ENCODE measurements at regions not wholly inside any gene's neighbourhood (a gene's known extent, or its start where the extent isn't known, plus 50 kb on each side); places are given as distances from the start of the nearest gene placed in this dataset.

- TF ChIP-seq POLR2A (IDR thresholded peaks at IDR 0.05) (no peak), POLR2AphosphoS5 (IDR thresholded peaks at IDR 0.05) (no peak), CTCF (IDR thresholded peaks at IDR 0.05) (no peak)
- H3K9me3 ChIP-seq = no peaks in the 10 kb centered on the region
- no peaks in the 10 kb centered on the region for H3K4me1 ChIP-seq
- no peak overlapping the region for H3K27ac ChIP-seq
- no peaks in the 10 kb centered on the region for H3K36me3 ChIP-seq
- intact Hi-C loops (cut with DNase I; ENCODE audit: low total_unique reads) = no loop called here
- no peak overlapping the region for H3K4me3 ChIP-seq
- DNase-seq (ENCODE audit: low spot score in 2 of 2) = no peak
- H3K27me3 ChIP-seq = no peaks in the 10 kb centered on the region
Measured at GRCh38 chr5:2857837-2858236, 106.4 kb upstream of the IRX2 start.

- Histone ChIP-seq H3K4me3 (no peak overlapping the region), H3K27ac (no peak overlapping the region), H3K27me3 (no peaks in the 10 kb centered on the region), H3K36me3 (no peaks in the 10 kb centered on the region), H3K4me1 (no peaks in the 10 kb centered on the region), H3K9me3 (no peaks in the 10 kb centered on the region)
- intact Hi-C loops (cut with DNase I; ENCODE audit: low total_unique reads) = no loop called here
- no peak for DNase-seq (ENCODE audit: low spot score in 2 of 2)
- no peak for TF ChIP-seq POLR2A (IDR thresholded peaks at IDR 0.05)
- no peak for TF ChIP-seq POLR2AphosphoS5 (IDR thresholded peaks at IDR 0.05)
Measured at GRCh38 chr5:2856206-2856605, 104.7 kb upstream of the IRX2 start.

- no peak for TF ChIP-seq CTCF (IDR thresholded peaks at IDR 0.05)
- no peak for TF ChIP-seq POLR2A (IDR thresholded peaks at IDR 0.05)
- TF ChIP-seq POLR2AphosphoS5 (IDR thresholded peaks at IDR 0.05) = no peak
- H3K9me3 ChIP-seq = no peaks in the 10 kb centered on the region
- no peaks in the 10 kb centered on the region for H3K4me1 ChIP-seq
- H3K36me3 ChIP-seq = no peaks in the 10 kb centered on the region
- no peak for DNase-seq (ENCODE audit: low spot score in 2 of 2)
- intact Hi-C loops (cut with DNase I; ENCODE audit: low total_unique reads) = no loop called here
- H3K4me3 ChIP-seq = no peak overlapping the region
- no peaks in the 10 kb centered on the region for H3K27me3 ChIP-seq
- H3K27ac ChIP-seq = no peak overlapping the region
Measured at GRCh38 chr5:2852446-2852845, 101.0 kb upstream of the IRX2 start.

GRCh38 chr5:2851895-2852294 lies 100.4 kb upstream of the IRX2 start:
- Histone ChIP-seq H3K4me1 (no peaks in the 10 kb centered on the region), H3K9me3 (no peaks in the 10 kb centered on the region), H3K4me3 (no peak overlapping the region), H3K36me3 (no peaks in the 10 kb centered on the region), H3K27me3 (no peaks in the 10 kb centered on the region), H3K27ac (no peak overlapping the region)
- DNase-seq (ENCODE audit: low spot score in 2 of 2) = no peak
- TF ChIP-seq POLR2A (IDR thresholded peaks at IDR 0.05) (no peak), CTCF (IDR thresholded peaks at IDR 0.05) (no peak), POLR2AphosphoS5 (IDR thresholded peaks at IDR 0.05) (no peak)
- intact Hi-C loops (cut with DNase I; ENCODE audit: low total_unique reads) = no loop called here

- TF ChIP-seq CTCF (IDR thresholded peaks at IDR 0.05) = no peak
- no peak for TF ChIP-seq POLR2AphosphoS5 (IDR thresholded peaks at IDR 0.05)
- no peak for TF ChIP-seq POLR2A (IDR thresholded peaks at IDR 0.05)
- Histone ChIP-seq H3K27ac (no peak overlapping the region), H3K27me3 (no peaks in the 10 kb centered on the region), H3K36me3 (no peaks in the 10 kb centered on the region), H3K4me1 (no peaks in the 10 kb centered on the region), H3K9me3 (no peaks in the 10 kb centered on the region), H3K4me3 (no peak overlapping the region)
- DNase-seq (ENCODE audit: low spot score in 2 of 2) = no peak
- intact Hi-C loops (cut with DNase I; ENCODE audit: low total_unique reads) = no loop called here
Measured at GRCh38 chr5:2849429-2849828, 98.0 kb upstream of the IRX2 start.

- Histone ChIP-seq H3K36me3 (no peaks in the 10 kb centered on the region), H3K9me3 (no peaks in the 10 kb centered on the region), H3K27me3 (no peaks in the 10 kb centered on the region), H3K4me3 (no peak overlapping the region), H3K27ac (no peak overlapping the region), H3K4me1 (no peaks in the 10 kb centered on the region)
- TF ChIP-seq CTCF (IDR thresholded peaks at IDR 0.05) (peak; percentile 15 to 41 (median 24)), POLR2AphosphoS5 (IDR thresholded peaks at IDR 0.05) (no peak)
- intact Hi-C loops (cut with DNase I; ENCODE audit: low total_unique reads) = no loop called here
- DNase-seq (ENCODE audit: low spot score in 2 of 2) = no peak
Measured at GRCh38 chr5:2848619-2849018, 97.1 kb upstream of the IRX2 start.

Data from breast epithelium (tissue), 4 donors.